Lung microvascular endothelial cell (primary cell): ENCODE measurements at regions not wholly inside any gene's neighbourhood (a gene's known extent, or its start where the extent isn't known, plus 50 kb on each side); places are given as distances from the start of the nearest gene placed in this dataset.
"Not testable (repeated sequence)": the region's sequence is repeated elsewhere in the genome, so short reads cannot be mapped to it uniquely, and the experiment has no call there.

Experiments
- DNase-seq, 2 donors: peaks; one replicate each; pipeline versions ENCODE4 v3.0.0 to v3.0.0-alpha.2; 2010; ENCODE audit warnings: low read depth in 2 of 2

GRCh38 chr21:38915546-38915945 lies 109.8 kb downstream of the ETS2 start:
- DNase-seq: no peak

- no peak for DNase-seq
Measured at GRCh38 chr21:38914528-38915293, 109.0 kb downstream of the ETS2 start.

DNA sequence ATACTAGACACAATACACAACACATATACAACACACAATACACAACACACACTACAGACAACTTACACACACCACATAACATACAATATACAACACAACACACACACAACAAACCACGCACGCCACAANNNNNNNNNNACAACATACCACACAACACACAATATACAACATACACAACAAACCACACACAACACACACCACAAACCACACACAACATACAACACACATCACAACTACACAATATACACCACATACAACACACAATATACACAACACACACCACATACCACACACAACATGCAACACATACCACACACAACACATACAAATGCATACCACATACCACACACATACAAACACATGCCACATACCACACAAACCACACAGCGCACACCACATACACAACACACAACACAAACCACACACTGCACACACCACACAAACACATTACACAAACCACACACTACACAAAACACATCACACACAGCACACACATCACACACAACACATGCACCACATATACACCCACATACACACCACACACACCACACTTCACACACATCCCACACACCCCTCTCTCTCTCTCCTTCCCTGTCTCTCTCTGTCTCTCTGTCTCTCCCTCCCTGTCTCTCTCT lies 108.3 kb downstream of the ETS2 start:
- no peak for DNase-seq

GRCh38 chr21:38913120-38913892 lies 107.6 kb downstream of the ETS2 start:
- DNase-seq: peak; percentile 8 to 56

DNA sequence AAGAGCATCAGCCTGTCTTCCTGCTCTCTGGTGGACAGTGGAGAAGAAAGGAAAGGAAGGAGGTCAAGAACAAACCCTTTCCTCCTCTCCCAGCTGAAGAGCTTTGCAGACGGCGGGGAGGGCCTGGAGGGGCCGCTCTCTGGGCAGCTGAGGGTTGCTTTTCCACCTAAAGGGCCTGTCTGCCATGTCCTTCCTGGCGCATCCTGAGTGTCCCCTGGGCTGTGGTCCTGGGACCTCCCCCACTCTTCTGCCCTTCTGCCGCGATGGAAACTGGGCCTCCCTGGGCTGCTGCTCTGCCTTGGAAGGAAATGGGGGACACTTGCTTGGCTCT lies 107.0 kb downstream of the ETS2 start:
- no peak for DNase-seq

DNA sequence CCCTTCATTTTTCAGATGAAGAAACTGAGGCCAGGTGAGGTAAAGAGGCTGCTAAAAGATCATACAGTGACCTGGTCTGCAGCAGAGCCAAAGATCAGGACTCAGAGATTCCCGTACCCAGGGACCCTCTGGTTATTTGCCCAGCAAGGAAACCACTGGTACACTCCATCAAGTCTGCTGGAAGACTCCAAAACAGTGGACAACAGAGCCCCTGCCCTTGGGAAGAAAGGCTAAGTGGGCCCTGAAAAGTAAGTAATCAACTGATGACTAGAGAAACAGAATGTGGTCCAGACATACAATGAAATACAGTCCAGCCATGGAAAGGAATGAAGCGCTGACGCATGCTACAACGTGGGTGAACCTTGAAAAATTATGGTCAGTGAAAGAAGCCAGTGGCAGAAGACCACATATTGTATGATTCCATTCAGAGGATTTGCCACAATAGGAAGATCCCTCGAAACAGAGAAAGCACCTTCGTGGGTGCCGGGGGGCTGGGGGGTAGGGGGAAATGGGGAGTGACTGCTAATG lies 106.4 kb downstream of the ETS2 start:
- no peak for DNase-seq

GRCh38 chr21:38911484-38912101 lies 105.9 kb downstream of the ETS2 start:
- DNase-seq: no peak

DNA sequence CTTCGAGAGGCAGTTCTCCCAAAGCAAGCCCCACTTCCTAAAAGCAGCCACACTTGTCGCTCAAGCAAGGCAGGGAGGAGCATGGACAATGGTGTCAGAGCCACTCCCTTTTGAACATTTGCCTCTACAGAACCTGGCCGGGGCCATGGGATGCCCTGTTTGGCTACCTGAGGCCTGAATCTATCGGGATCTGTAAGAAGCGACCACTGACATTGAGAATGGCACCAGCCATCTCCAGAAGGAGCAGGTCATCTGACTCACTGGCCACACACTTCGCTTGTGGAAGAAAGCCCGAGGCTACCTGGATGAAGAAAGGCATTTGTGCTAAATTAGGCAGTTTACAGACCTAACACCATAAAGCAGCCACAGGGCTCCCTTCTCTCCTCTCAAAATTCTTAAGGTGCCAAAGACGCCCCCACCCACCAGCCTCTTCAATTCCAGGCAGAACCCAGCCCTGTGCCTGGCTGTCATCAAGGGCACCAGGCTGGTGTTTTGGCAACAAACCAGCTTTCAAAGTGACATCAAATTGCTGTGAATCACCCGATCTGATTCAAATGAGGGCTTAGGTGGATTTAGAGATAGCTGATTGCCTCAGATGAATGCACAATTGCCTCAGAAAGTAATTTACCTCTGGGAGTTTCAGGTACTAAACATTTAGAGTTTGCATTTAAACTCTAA lies 104.8 kb downstream of the ETS2 start:
- DNase-seq: no peak

DNA sequence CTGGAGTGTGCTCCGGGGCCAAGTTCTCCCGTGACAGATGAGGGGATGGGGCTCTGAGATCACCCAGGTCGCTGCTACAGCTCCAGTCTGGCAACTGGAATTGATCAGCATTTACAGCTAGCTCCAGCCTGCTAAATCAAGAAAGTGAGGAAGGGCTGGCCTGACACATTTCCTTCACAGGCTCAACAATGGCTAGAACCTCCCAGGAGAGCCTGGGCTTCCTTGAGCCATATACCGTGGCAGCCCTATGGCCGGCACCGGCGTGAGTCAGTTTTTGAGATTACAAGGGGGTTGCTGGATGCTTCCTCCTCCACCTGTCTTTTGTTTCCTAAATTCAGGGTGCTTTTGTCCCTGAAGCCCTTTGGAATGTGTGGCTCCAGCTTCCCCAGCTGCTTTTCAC lies 104.2 kb downstream of the ETS2 start:
- DNase-seq: peak in 1 of 2 donors; percentile 24

- no peak for DNase-seq
Measured at GRCh38 chr21:38909109-38909508, 103.4 kb downstream of the ETS2 start.

GRCh38 chr21:38908537-38908936 lies 102.8 kb downstream of the ETS2 start:
- no peak for DNase-seq

DNA sequence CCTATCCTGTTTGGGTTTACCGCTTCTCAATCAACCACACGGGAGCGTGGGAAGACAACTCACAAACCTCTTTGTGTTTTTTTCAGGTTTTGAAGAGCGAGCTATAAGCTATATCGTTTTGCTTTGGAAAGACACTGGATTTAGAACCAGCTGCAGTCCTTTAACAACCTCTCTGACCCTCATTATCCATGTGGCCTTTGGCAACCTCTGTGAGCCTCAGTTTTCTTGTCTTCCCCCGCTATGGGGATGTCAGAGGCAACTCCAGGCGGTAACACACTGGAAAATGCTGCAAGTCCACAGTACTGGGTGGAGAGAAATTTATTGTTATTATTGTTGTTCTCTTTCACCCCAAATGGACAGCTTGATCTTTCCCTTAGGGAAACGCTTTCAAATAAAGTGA lies 100.0 kb downstream of the ETS2 start:
- no peak for DNase-seq

DNA sequence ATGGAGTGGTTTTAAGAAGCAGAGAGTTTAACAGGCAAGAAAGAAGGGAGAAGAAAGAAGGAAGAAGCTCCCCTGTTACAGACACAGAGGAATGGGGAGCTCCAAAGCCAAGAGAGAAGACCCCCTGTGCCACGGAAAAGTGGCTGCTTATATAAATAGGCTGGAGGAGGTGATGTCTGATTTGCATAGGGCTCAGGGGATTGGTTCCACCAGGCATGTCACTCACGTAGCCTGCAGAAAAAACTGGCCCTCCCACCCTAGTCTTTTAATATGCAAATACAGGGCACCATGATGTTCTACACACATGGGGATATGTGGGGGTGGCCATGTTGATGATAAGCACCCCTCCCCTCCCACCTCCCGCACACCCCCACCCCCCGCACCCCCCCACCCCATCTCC lies 99.6 kb downstream of the ETS2 start:
- DNase-seq: no peak

DNA sequence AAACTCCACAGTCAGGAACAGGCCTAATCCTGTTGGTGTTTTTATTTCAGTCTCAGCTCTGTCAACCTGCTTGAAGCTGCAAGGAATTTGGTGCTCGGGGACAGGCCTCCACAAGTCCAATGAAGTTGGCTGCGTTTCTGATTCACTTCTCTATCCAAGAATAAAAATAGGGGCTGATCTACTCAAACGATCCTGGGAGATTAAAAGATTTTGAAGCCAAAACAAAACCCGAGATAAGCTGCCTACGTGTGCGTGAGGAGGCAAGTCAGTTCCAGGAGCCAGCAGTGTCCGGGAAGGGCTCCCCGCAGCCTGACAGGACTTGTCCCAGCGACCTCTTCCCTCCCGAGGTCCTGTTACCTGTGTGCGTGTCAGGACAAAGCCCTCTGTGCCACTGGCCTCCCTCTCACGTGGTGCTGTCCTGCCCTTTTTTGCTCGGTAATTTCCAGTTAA lies 98.0 kb downstream of the ETS2 start:
- DNase-seq: no peak

GRCh38 chr21:38902608-38903445 lies 97.1 kb downstream of the ETS2 start:
- DNase-seq: no peak

GRCh38 chr21:38900499-38900898 lies 94.8 kb downstream of the ETS2 start:
- no peak for DNase-seq

DNA sequence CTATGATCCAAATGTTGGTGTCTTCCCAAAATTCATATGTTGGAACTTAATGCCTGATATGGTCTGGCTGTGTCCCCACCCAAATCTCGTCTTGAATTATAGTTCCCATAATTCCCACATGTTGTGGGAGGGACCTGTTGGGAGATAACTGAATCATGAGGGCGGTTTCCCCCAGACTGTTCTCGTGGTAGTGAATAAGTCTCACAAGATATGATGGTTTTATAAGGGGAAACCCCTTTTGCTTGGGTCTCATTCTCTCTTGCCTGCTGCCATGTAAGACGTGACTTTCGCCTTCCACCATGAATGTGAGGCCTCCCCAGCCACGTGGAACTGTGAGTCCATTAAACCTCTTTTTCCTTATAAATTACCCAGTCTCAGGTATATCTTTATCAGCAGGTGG lies 94.3 kb downstream of the ETS2 start:
- not testable (repeated sequence) for DNase-seq

DNA sequence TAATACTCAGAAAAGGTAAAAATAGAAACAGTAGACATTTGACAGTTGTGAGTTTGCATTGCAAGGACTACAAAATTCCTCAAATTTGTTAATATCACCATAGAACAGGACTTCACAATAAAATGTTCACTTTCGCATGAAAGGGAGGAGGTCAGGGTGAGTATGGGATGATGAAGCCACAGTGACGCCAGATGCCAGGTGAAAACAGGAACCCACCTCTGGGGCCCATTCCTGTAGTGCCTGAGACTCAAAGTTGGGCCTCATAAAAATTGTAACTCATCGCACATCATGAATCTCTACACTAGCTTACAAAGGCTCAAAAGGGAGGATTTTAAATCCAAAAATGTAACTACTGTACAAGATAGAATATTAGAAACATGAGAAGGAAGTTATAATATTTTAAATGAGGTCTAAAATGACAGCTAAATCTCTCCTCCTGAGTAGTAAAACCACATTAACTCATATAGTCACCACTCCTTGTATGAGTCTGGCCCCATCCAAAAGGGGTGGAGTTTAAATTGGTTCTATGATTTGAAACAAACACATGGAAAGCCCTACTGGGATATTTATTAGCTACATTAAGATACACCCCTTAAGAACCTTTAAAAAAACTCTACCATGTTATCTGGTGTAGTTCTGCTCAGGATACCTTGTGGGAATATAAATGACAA lies 93.7 kb downstream of the ETS2 start:
- DNase-seq: no peak

DNA sequence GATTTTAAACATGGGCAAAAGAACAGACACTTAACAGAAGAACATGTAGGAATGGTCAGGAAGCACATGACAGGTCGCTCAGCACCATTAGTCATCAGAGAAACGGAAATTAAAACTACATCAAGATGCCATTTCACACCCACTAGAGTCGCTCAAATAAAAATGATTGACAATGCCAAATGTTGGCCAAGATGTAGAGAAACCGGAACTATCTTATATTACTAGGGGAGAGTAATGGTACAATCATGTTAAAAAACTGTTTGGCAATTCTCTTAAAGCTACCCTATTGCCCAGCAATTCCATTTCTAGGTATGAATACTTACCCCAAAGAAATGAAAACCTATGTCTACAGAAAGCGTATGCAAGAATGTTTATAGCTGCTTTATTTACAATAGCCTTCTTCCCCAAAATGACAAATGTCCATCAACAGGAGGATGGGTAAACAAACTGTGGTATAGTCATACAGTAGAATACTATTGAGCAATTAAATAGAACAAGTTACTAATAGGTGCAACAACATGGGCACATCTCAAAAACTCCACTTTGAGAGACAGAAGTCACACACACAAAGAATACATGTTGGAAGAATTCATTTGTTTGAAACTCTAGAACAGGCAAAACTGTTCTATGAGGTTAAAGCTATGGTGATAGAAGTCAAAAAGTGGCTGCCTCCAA lies 92.8 kb downstream of the ETS2 start:
- DNase-seq: peak in 1 of 2 donors; percentile 66
